Activated CD8-positive, alpha-beta memory T cell treated with anti-CD3 and anti-CD28 coated beads, Interleukin-2, amount 50 U/mL, for 48 hours (primary cell): ENCODE measurements at regions not wholly inside any gene's neighbourhood (a gene's known extent, or its start where the extent isn't known, plus 50 kb on each side); places are given as distances from the start of the nearest gene placed in this dataset.
"Not testable (repeated sequence)": the region's sequence is repeated elsewhere in the genome, so short reads cannot be mapped to it uniquely, and the experiment has no call there.

ENCODE experiments used
- DNase-seq: peaks from one replicate; pipeline ENCODE4 v3.0.0-alpha.2; 2020

DNA sequence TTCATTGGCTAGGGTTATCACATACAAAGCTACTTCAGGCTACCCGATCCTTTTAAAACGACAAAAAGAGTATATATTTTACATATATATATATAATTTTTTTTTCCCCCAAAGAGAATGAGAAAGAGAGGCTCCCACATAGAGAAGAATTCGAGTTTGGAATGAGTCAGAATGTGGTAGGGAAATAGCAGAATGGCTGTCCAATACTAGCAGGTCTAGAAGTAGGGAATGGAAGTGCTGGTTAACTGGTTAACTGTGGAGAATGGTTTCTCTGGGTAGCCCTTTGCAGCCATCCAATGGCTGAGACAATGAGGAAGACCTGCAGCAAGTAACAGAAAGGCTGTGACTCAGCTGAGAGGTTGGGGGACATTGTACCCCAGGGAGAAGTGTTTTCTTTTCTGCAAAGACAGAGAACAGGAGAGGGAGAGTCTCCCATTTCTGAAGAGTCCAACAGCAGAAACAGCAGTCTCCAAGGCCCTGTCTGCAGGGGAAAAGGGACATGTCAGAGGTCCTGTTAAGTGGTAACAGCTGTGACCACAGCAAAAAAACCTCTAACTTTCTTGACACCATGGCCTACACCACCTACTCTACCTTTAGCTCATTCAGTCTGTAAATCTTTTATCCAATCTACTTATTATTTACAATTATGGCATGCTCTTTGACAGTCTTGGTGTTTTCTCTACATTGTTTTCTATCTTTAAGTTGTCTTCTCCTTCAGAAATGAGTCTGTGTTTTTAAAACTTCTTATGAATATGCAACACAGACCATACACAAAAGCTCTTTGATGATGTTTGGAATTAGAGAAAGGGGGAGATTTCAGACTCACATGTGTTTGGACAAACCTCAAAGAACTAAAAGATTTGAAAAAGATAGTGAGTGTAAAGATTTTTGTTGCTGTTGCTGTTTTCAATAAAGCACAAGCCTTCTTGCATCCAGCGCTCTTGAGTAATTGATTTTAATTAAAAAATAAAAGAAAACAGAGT lies 116.1 kb upstream of the SLC7A14 start:
- DNase-seq, result no peak

DNA sequence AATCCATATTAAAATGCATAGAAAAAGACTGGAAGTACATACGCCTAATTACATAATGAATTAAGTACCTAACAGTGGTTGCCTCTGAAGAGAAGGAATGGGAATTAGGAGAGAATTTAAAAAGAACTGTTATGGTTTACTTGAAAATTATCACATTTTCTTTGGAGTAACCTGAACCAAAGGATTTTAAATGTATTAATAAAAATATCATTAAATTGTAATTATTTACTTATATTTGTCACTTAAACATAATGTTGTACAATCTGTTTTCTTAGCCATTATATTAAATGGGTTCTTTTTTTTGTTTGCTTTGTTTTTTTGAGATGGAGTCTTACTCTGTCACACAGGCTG lies 114.2 kb upstream of the SLC7A14 start:
- DNase-seq, result no peak

- no peak for DNase-seq
Measured at GRCh38 chr3:170699158-170700053, 113.5 kb upstream of the SLC7A14 start.

DNA sequence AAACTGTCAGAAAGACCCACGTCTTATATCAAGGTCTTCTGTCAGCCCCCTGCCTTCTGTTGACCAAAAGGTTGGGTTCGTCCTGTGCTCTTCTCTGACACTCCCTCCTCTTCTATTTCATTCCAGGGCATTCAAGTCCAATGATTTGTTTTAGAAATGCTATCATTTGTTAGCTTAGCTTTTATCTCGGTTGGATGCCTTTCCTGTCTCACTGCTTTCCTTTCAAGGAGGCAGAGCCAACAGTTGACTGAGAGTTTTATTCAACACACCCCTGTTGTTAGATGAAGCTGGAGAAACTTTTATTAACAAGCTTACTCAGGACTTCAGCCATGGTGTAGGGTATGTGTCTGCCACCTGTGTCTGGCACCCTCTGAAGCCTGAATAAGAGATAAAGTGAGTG lies 112.0 kb upstream of the SLC7A14 start:
- DNase-seq, result no peak

- no peak for DNase-seq
Measured at GRCh38 chr3:170697131-170697530, 111.3 kb upstream of the SLC7A14 start.

- no peak for DNase-seq
Measured at GRCh38 chr3:170695486-170696064, 109.7 kb upstream of the SLC7A14 start.

GRCh38 chr3:170692720-170693119 lies 106.8 kb upstream of the SLC7A14 start:
- DNase-seq, result no peak

DNA sequence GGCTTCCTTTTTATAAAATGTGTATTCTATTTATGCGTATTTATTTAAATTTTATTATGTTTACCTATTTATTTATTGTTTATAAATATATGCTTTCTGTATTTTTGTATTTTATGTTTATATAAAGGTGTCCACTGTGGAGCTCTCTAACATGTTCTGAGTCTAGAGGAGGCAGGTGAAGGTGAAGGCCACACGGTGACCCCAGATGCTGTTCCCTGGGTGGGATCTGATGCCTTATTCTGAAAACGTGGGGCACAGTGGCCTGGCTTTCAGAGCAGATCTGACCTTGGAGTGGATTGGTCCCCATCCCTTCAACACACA lies 104.7 kb upstream of the SLC7A14 start:
- no peak for DNase-seq

DNA sequence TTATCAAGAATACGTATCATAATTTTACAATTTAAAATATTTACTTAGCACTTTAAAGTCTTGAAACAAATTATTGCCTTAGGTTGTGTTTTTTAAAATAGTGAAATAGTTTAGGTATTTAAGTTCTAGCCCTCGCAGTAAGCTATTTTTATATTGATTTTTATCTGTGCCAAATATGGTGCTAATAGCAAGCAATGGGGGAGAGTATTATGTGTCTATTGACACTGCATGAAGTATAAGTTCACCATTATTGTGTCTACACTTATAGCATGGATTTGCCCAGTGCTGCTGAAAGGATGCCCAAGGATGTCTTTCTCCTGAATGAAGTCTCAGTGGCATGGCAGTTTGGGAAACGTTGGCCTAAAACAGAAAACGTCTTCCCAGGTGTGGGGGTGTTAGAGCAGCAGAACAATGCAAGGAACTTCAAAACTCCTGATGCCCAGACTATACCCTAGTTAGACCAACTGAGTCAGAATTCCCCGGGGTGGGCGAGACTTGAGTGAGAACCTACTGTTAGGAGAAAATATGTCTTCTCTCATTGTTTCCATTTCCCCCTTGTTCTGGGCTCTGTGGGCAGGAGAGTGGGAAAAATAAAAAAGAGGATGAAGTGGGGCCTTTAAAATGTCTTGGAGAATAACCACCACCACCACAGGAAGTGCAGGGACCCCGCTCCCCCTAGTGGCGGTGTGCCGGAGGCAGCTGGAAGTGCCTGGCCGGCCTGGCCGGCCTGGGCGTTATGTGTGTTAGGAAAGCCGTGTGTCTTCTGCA lies 104.2 kb upstream of the SLC7A14 start:
- peak; percentile 79 for DNase-seq

- DNase-seq, result no peak
Measured at GRCh38 chr3:170689296-170689829, 103.5 kb upstream of the SLC7A14 start.

DNA sequence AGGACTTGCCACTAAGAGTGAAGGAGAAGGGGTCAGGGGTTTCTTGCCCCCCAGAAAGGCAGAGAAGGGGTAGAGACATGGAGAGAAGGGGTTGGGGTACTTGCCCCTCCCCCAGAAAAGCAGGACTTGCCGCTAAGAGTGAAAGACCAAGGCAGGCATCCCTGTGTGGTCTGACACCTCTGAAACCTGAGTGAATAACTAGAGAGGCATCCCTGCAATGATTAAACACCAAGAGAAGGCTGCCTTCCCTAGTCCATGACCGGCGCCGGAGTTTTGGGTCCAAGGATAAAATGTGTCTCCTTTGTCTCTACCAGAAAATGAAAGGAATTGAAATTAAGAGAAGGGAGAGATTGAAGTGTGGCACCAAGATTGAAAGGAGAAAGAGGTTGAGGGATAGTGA lies 102.3 kb upstream of the SLC7A14 start:
- not testable (repeated sequence) for DNase-seq

DNA sequence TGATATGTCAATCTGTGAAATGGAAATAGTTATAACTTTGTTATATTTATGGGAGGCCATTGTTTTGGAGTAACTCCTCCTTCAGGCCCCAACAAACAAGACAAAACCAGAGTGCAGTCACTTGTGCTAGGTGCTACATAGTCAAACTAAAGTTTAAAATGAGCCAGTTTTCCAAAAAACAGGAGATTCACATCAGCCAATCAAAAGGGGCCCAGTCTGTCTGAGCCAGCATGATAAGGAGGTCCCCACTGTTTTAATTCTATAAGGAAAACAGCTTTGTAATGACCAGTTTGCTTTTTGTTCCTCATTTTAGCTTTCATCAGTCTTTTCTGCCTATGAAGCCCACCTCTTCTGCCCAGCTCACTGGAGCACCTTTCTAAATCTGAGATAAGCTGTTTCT lies 94.7 kb upstream of the SLC7A14 start:
- DNase-seq, result no peak

DNA sequence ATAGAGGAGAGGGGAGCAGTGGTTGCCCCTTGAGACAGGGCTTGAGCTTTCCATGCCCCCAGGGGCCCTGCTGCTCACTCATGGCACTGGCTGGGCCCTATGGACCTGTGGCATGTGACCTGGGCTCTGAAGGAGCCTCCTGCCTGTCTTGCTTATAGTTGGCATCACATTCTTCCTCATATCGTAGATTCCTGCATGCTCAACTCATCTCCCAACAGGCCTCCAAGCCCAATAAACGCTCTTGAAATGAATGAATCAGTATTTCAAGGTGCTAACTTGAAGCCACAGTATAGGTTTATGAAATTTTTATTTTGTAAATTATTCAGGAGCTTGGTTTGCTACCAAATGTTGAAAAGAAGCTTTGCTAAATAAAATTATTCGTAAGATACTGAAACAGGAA lies 93.3 kb upstream of the SLC7A14 start:
- DNase-seq, result no peak

DNA sequence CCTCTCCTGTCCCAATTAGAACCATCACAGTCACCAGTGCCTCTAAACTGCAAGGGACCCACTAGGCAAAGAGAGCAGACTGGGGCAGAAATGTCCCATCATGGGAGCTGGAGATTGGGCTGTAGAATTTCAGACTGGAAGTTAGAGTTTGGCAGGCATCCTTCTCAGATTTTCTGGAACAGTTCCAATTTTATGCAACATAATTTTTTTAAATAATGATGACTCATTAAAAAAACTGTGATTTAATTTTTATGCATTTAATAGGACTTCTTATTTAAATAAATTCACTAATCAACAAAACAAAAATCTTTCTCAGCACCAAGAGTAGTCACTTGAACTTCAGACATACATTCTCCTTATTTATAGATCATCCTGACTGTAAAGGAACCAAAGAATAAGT lies 84.6 kb upstream of the SLC7A14 start:
- no peak for DNase-seq

- DNase-seq, result not testable (repeated sequence)
Measured at GRCh38 chr3:170662986-170663385, 77.1 kb upstream of the SLC7A14 start.

- no peak for DNase-seq
Measured at GRCh38 chr3:170660139-170660538, 74.3 kb upstream of the SLC7A14 start.

DNA sequence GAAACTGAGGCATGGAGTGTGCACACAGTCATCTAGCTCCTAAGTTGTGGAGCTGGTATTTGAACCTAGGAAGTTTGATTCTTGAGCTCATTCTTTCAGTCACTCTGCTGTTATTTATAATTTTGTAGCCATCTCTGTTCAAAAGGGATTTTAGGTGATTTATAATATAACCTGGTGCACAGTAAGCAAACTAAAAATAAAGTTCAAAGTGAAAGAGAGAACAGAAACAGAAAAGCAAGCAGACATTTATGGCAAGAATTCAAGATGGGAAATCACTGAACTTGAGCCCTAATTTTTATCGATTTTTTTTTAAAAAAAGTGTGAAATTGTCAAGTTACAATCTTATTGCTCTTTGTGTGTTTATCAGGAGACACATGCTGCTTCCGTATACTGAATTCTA lies 71.4 kb upstream of the SLC7A14 start:
- DNase-seq, result no peak

DNA sequence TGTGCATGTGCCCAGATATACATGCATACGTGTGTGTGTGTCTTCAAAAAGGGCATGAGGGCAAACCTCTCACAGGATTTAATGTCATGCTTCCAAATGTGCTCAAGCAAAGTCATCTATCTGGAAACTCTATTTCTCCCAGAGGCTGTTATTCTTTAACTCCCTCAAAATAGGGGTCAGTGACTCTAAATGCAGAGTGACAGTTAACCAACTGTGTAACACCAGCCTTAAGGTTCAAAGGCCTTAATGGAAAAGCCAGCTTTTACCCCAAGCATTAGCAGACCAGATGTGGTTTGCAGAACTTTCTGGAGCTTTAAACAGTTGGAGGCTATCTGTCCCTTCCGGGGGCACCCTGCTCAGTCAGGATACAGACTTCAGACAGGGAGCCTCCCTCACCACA lies 70.4 kb upstream of the SLC7A14 start:
- no peak for DNase-seq

DNA sequence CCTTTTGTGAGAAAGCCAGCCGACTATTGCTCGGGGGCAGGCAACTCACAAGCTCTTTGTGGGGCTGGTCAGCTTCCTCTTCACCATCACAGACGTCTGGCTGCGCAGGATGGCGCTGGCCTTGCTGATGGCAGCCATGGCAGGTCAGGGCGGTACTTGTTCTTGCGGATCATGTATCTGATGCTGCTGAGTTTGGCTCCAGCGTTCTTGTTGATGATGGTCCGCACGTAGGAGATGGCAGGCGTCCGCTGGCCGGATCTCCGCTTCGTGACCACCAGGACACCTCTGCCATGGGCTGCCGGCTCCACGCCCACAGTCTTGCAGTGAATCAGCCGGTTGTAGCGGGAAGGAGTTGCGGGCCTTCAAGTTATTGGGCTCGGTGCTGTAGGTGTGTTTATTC lies 67.9 kb upstream of the SLC7A14 start:
- DNase-seq, result no peak

DNA sequence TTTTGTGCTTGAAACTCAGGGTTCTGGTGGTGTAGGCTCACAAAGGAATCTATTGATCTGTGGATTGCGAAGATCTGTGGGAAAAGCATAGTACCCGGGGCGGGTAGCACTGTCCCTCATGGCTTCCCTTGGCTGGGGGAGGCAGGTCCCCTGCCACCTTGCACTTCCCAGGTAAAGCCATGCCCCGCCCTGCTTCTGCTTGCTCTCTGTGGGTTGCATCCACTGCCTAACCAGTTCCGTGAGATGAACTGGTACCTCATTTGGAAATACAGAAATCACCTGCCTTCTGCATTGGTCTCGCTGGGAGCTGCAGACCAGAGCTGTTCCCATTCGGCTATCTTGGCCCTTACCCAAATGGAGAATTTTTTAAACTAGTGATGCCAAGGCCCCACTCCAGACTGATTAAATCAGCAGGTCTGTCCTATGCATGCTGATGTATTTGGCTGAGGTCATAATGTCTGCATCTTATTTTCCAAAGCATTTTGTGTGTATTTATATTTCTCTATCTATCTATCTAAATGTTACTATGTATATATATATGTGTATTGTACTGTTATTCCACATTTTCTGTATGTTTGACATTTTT lies 65.5 kb upstream of the SLC7A14 start:
- DNase-seq, result no peak

DNA sequence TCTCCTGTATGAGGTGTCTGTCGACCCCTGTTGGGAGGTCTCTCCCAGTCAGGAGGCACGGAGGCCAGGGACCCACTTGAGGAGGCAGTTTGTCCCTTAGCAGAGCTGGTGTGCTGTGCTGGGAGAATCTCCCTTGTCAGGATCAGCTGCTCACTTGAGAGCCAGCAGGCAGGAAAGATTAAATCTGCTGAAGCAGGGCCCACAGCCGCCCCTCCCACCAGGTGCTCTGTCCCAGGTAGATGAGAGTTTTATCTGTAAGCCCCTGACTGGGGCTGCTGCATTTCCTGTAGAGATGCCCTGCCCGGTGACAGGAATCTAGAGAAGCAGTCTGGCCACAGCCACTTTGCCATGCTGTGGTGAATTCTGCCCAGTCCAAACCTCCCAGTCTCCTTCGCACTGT lies 64.7 kb upstream of the SLC7A14 start:
- DNase-seq, result not testable (repeated sequence)

DNA sequence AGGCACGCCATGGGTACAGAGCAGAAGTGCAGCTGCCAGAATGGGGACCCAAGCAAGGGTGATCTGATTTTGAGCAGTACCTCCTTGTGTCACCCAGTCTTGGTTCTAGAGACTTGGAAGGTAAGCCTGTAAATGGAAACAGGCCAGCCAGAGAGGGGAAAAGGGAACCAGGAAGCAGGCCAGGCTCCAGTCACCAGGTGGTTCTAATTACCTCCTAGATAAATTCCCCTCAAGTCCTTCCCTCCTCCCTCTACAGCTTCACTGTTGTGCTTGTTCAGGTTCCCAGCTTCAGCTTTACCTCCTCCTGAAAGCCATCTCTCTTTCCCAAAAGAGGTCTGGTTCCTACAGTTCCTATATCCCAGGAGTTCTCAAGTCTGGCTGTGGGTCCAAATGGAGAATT lies 58.8 kb upstream of the SLC7A14 start:
- DNase-seq, result no peak
